Bone marrow (tissue), 2 donors: ENCODE measurements at regions not wholly inside any gene's neighbourhood (a gene's known extent, or its start where the extent isn't known, plus 50 kb on each side); places are given as distances from the start of the nearest gene placed in this dataset.
A peak's percentile ranks its signal among the peaks of the same experiment; 100 is the strongest.
"Not testable (repeated sequence)": the region's sequence is repeated elsewhere in the genome, so short reads cannot be mapped to it uniquely, and the experiment has no call there.

Experiments used
- DNase-seq, 2 donors: peaks; one replicate each; lab custom pipeline; 2025; lab: John Stamatoyannopoulos, UW

- no peak for DNase-seq
Measured at GRCh38 chr5:131107128-131107527, 57.9 kb downstream of the HINT1 start.

- peak in 1 of 2 donors; percentile 64 for DNase-seq
Measured at GRCh38 chr5:131104169-131104808, 60.8 kb downstream of the HINT1 start.

- DNase-seq = no peak
Measured at GRCh38 chr5:131096774-131097710, 68.0 kb downstream of the HINT1 start.

- DNase-seq = not testable (repeated sequence)
Measured at GRCh38 chr5:131095561-131095960, 69.5 kb downstream of the HINT1 start.

- DNase-seq = peak in 1 of 2 donors; percentile 31
Measured at GRCh38 chr5:131084436-131084835, 80.6 kb downstream of the HINT1 start.

- no peak for DNase-seq
Measured at GRCh38 chr5:131081913-131082488, 83.1 kb downstream of the HINT1 start.

- DNase-seq = no peak
Measured at GRCh38 chr5:131081374-131081773, 83.7 kb downstream of the HINT1 start.

GRCh38 chr5:131079232-131079631 lies 85.8 kb downstream of the HINT1 start:
- DNase-seq = no peak

GRCh38 chr5:131068893-131069643 lies 96.0 kb downstream of the HINT1 start:
- DNase-seq = peak in 1 of 2 donors; percentile 26

- no peak for DNase-seq
Measured at GRCh38 chr5:131068076-131068475, 97.0 kb downstream of the HINT1 start.

- DNase-seq = peak in 1 of 2 donors; percentile 50
Measured at GRCh38 chr5:131067636-131068035, 97.4 kb downstream of the HINT1 start.

- DNase-seq = peak in 1 of 2 donors; percentile 33
Measured at GRCh38 chr5:131064669-131065371, 100.2 kb downstream of the HINT1 start.

GRCh38 chr5:131042021-131042789 lies 122.9 kb downstream of the HINT1 start:
- DNase-seq = no peak

- DNase-seq = no peak
Measured at GRCh38 chr5:131023498-131023865, 141.6 kb downstream of the HINT1 start.

- DNase-seq = no peak
Measured at GRCh38 chr5:131022811-131023497, 142.1 kb downstream of the HINT1 start.

GRCh38 chr5:131021646-131022045 lies 143.4 kb downstream of the HINT1 start:
- DNase-seq = no peak

GRCh38 chr5:131019601-131020315 lies 145.3 kb downstream of the HINT1 start:
- DNase-seq = peak in 1 of 2 donors; percentile 26

GRCh38 chr5:131019111-131019510 lies 145.9 kb downstream of the HINT1 start:
- DNase-seq = peak in 1 of 2 donors; percentile 83

GRCh38 chr5:131008329-131008728 lies 156.7 kb downstream of the HINT1 start:
- no peak for DNase-seq
